HG02678 (cell line): ENCODE measurements at regions not wholly inside any gene's neighbourhood (a gene's known extent, or its start where the extent isn't known, plus 50 kb on each side); places are given as distances from the start of the nearest gene placed in this dataset.
"Not testable (repeated sequence)": the region's sequence is repeated elsewhere in the genome, so short reads cannot be mapped to it uniquely, and the experiment has no call there.

Source experiments
- ATAC-seq: cut with Tn5 transposase; IDR thresholded peaks from one replicate; pipeline ENCODE4 v1.9.1; 2021; ENCODE audit warnings: mild to moderate bottlenecking, moderate library complexity; ENCODE audit not compliant: unreplicated experiment

DNA sequence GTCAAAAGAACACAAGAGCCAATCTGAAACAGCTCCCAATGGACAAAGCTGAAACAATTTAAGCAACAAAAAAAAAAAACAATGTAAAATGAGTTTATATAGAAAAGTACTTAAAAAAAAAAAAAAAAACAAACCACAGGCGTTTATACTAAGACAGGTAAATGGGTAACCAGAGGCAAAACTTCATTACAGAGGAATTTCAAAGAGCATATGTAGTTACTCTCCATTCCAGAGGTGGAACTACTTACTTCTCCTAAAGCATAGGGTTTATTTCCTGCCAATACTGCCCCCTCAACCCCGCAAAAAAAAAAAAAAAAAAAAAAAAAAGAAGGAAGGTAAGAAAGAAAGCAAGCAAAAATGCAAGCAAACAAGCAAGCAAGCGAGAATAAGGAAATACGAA, 132.9 kb downstream of the LIG4 start:
- no peak for ATAC-seq

DNA sequence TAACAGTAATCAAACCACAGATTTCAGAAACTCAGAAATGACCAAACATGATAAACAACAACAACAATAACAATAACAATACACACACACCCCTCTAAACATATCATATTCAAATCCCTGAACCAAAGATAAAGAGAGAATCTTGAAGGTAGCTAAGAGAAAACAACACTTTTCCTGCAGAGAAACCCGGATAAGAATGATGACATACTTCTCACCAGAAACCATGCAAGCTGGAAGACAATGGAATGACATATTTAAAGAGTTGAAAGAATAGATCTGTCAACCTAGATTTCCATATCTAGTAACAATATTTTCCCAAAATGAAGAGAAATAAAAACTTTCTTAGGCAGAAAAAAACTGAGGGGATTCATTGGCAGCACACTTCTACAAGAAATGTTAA, 138.1 kb downstream of the LIG4 start:
- ATAC-seq = no peak

DNA sequence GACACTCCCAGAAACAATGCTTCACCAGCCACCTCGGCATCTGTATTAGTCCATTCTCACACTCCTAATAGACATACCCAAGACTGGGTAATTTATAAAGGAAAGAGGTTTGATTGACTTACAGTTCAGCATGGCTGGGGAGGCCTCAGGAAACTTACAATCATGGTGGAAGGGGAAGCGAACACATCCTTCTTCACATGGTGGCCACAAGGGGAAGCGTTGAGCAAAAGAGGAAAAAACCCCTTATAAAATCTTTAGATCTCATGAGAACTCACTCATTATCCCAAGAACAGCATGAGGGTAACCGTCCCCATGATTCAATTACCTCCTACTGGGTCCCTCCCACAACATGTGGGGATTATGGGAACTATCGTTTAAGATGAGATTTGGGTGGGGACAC, 140.9 kb downstream of the LIG4 start:
- ATAC-seq = not testable (repeated sequence)

DNA sequence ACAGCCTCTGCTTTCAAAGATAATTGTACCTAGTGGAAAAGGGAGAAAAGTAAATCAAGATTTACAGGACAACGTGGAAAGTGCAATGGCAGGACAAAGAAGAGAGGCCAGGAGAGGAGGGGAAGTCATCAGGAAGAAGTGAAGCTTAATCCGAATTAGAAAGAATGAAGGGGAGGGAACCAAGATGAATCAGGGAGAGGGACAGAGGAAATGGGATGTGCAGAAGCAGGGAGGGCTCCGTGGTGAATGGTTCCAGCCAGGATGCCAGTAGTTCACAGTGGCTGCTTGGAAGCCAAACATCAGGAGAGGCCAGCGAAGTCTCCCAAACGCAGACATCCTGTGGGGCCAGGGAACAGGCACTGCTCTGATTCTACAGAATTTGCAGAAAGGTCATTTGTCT, 144.4 kb downstream of the LIG4 start:
- ATAC-seq = no peak

DNA sequence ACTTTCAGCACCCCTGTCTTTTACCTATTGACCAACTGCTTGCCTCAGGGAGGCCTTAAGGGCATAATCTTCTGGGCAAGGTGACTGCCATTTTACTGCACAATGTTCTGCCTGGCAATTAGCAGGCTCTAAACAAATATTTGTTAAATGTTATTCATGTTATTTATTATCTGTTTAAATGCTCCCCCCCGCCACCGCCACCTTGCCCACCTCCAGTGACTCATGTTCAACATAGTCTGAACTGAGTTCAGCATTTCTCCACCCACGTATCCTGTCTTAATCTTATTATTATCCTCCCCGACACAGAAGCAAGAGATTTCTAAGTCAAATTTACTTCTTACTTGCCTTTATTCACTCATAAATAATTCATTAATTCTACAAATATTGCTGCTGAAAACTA, 144.8 kb downstream of the LIG4 start:
- no peak for ATAC-seq

DNA sequence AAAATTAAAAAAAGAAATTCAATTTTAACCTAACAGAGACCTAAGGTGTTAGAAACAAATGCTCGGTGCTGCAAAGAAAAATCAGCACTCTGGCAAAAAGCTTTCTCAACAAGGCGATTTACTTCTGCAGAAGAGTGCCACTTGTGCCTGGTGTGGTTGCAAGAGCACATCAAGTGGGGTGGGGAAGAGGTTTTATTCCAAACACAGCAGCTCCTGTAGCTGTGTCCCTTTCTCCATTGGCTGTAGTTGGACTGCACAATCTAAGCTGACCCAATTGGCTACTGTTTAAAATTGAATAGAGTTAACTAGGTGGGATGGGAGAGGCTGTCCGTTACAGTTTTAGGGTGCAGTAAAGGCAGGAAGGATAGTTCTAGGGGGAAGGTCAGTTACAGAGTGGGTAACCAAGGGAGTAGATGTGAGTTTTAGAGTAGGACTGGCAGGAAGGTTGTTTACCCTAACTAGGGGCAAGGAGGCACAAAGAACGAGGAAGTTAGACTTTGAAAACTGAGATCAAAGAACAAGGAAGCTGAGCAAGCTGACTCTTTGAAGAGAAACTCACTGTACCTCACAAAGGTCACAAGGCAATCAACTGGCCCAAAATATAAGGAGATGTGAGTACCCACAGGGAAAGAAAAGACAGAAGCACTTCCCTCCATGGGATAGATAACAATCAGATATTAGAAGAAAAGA, 145.7 kb downstream of the LIG4 start:
- ATAC-seq = no peak

DNA sequence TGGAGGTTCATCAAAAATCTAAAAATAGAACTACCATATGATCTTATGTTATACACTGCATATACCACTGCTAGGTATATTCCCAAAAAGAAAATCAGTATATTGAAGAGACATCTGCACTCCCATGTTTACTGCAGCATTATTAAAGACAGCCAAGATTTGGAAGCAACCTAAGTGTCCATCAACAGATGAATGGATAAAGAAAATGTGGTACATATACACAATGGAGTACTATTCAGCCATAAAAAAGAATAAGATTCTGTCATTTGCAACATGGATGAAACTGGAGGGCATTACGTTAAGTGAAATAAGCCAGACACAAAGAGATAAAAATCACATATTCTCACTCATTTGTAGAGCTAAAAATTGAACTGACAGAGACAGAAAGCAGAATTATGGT, 151.0 kb downstream of the LIG4 start:
- ATAC-seq = not testable (repeated sequence)

DNA sequence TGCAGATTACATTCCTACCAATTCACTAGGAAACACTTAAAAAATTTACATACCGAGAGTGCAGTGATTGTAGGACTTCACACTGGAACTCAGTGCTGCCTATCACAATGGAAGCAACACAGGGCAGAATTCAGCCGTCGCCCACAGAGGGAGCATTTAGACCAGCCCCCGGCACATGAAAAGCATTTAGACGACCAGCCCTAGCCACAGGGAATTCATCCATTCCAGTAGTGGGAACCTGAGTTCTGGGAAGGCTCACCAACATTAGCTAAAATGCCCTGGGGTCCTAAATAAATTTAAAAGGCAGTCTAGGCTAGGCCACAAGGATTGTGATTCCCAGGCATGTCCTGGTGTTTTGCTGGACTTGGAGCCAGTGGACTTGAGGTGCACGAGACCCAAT, 155.2 kb downstream of the LIG4 start:
- no peak for ATAC-seq

DNA sequence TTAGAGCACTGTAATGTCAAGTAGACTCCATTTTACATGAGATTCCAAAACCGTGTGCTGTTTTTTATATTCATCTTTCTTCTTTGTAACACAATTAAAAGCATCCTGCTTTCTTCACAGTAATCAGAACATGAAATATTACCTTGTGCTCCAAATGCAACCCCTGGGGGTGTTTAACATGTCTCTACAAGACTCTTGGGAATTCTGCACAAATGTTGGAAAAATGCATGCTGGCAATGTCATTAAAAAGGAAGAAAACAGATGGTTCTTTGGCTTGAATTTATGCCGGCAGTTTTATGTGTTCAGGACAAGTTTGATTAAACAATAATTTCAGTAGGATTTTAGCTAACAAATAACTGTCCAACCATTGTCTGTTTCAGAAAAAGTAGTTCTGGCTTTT, 159.1 kb downstream of the LIG4 start:
- ATAC-seq = no peak

DNA sequence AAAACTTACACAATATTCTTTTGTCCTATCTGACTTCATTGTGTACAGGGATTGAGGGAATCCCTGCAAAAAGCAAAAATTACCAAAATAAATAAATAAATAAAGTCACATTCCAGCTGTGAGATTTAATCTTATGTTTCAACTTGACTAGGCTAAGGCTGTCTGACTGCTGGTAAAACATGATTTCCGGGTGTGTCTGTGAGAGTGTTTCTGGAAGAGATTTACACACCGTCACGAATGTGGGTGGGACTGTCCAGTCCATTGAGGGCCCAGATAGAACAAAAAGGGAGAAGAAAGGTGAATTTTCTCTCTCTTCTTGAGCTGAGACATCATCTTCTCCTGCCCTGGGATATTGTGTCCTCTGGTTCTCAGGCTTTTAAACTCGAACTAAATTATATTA, 166.1 kb downstream of the LIG4 start:
- ATAC-seq = no peak

DNA sequence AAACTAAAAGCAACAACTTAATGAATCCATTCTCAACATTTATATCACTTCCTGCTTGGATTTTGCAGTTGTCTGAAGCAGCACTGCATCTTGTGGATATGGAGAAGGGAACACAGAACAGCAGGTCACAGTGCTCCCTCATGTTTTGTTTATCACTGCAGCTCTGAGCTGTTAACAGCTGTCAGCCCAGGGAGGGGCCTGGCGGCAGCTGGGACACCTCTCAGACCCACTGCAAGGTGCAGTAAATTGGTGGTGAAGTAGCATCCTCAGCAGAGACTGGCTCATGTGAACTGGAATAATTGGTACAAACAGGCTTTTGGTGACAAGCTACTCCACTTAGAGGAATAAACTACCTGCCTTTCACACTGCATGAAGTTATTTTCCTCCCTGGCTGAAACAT, 170.4 kb downstream of the LIG4 start:
- ATAC-seq = no peak

DNA sequence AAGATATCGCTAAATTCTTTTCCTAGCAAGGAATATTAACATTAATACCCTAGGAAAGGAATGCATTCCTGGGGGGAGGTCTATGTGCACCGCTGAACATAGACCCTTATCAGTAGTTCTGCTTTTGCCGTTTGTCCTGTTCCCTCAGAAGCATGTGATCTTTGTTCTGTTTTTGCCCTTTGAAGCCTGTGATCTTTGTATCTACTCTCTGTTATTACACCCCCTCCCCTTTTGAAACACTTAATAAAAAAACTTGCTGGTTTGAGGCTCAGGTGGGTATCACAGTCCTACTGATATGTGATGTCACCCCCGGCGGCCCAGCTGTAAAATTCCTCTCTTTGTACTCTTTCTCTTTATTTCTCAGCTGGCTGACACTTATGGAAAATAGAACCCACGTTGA, 172.5 kb downstream of the LIG4 start:
- ATAC-seq = not testable (repeated sequence)

DNA sequence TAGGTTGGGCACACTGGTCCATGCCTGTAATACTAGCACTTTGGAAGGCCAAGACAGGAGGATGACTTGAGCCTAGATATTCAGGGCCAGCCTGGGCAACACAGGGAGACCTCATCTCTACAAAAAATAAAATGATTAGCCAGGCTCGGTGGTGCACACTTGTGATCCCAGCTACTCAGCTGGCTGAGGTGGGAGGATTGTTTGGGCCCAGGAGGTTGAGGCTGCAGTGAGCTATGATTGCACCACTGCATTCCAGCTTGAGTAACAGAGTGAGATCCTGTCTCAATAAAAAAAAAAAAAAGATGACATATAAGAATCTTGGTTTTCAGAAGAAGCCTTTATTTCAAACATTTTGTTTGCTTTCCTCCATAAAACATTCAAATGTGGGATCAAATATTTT, 178.0 kb downstream of the LIG4 start:
- no peak for ATAC-seq

DNA sequence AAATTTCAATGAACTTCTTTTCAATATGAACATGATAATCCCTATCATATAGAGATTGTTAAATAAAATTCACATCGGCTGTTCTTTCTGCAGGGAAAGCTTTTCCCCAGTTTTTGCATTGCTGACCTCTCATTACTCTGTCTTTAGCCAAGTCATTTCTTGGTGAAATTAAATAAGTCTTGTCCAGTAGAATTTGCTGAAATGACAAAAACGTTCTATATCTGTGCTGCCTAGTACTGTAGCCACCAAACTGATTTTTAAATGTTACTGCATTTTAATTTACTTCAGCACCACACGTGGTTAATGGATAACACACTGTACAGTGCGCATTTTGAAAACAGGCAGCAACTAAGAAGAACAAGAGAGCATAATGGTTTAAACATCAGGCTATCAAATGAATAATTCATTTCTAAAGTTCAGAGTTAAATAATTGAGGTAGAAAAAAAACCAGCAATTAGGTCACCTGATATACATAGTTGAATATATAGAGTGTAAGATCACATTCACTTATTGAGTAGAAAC, 178.9 kb downstream of the LIG4 start:
- ATAC-seq = no peak

DNA sequence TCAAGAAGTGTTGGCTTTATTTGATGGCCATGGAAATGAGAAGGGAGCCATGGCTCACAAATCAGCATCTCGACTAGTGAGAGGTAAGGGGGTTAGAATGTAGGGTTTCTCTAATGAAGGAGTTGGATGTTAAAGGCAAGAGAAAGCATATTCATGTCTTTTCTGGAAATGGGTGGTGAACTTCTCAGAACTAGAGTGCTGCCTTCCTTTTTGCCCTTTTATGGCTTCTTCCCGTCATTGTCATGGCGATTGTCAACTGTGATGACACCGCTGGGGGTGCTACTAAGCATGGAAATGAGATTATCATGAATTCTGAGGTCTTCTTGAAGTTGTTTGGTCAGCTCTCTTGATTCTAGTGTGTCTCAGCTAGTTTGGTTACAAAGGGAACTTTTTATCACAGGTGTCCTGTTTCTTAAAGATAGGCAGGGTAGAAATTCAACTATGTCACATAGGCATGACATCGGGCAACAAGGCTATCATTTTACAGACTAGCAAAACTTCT, 180.4 kb downstream of the LIG4 start:
- no peak for ATAC-seq

DNA sequence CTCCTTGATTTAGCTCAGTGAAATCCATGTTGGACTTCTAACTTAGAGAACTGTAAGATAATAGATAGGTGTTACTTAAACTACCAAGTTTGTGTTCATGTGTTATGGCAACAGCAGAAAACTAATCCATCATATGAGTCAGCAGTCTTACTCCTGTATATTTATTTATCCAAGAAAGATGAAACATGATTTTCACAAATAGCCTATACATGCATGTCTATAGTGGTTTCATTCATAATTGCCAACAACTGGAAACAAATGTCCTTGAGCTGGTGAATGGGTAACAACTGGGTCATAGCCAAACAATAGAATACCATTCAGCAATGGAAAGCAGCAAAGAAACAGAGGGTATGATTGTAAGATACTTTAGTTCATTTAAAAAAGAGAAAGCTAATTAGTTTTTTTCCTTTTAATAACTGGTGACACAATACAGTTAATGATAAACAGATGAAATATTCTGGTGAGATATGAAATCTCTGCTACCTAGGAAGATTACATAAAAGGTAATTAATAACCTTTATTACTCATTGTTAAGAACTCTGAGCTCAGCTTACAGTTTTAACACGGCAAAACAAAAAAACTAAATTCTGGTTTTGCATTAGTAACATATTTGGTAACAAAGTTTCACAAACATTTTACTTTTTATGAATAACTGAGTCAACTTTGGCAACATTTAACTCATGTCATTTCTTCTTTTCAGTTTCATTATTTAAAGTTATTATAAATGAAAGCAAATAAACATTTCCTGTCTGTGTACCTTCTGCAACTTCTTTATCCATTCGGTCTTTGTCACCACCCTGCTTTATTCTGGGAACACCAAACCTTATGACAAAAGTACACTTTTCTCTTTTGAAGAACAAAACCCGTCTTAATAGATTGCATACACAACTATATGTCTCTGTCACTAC, 181.3 kb downstream of the LIG4 start:
- ATAC-seq = no peak

DNA sequence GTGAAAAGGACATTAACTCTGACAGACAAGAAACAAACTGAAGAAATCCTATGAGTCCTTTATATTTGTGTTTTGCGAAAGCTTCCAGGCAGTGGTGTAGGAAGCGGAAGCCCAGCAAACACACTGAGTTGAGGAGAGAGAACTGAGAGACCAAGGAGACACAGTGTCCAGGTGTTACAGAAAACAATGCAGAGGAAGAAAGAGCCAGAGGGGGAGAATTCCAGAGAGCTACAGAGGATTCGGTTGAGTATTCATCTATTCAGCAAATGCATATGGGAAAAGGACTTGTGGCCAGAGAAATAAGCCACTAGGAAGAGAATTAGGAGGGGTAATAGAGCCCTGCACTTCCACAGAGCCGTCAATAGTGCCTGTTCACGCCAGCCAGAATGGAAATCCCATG, 183.5 kb downstream of the LIG4 start:
- no peak for ATAC-seq

DNA sequence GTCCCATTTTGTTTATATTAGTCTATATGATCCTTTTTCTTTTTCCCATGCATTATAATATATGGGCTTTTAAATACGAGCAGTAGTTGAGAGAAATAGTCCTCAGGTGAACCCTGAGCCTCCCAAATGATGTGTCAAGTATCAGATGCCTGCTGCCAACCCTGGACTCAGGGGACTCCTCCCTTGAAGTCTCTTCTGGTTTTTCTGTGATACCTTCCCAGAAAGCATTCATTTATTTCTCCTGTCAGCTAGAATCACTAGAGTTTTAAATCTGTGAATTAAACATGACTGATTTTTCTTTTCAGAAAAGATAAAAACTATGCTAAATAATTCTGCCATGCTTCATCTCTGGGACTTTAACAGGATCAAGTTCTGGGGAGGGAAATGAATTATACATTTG, 184.6 kb downstream of the LIG4 start:
- ATAC-seq = no peak

DNA sequence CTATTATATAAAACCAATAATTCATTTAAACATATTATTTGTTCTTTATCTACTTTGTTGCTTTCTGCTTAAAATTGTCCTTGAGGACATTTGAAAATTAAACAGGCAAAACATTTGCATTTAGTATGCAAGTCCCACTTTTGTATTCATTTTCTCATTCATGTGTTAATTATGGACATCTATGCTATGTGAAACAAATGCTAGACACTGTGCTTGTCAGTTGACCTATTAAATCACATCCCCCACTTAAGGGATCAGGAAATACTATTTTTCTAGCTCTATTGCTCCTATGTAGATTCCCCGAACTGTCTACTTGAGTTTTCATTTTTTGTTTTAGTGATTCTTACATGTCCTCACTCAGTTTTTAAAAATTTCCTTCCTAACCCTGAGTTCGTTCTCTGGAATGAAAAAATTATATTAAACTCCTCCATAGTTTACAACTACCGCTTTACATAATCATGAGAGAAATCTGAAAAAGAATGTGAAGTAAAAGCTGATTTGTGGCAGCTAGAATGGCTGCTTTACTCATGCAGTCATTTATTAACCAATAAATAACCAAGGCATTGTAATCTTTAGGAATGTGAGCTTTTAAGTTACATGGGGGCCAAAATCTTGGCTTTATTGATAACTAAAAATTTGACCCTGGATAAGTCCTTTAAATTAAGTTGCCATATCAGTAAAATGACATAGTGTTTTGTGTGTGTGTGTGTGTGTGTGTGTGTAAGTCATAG, 188.5 kb downstream of the LIG4 start:
- ATAC-seq = no peak

DNA sequence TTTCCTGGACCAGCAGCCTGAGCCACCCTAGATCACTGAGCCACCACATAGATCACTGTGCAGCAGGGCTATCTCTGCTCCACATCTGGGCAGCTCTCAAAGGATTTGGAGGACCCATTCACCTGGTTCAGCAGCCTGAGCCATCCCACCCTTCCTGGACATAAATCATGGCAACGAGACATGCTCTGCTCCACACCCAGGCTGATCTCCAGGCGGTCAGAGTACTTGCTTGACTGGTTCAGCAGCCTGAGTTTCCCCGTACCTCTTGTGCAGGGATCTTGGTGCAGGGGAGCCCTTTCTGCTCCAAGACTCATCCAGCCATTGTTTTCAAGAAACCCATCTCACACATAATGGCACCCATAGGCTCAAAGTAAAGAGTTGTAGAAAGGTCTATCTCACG, 195.3 kb downstream of the LIG4 start:
- ATAC-seq = no peak

DNA sequence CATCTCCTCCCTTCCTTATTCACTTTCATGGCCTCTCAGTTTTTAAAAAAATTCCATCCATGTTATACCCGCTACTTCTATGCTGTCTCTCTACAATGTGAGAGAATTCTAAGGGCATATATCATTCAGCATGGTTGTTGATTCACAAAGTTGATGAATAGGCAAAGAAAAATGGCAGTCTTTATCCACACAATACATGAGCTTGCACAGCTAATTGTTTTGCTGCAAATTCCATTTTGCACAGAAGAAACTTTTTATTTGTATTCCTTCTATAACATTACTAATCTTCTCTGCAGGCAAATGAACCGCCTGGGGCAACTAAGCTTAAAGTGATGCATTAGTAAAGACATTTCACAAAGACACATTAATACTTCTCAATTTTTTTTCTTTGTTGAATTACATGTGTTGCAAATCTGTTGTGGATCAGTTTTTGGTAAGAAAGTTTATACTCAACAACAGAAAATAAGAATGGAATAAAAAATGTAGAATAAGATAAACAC, 196.9 kb downstream of the LIG4 start:
- ATAC-seq = no peak
